WTC11 (cell line): ENCODE measurements at regions not wholly inside any gene's neighbourhood (a gene's known extent, or its start where the extent isn't known, plus 50 kb on each side); places are given as distances from the start of the nearest gene placed in this dataset.

Source experiments
- ATAC-seq: fragments of 200-7000 bp; cut with Tn5 transposase; 2 replicates; pipeline ENCODE4 v1.10.0; 2021; ENCODE audit warnings: mild to moderate bottlenecking, moderate library complexity
- CTCF ChIA-PET: fragments of 300-600 bp; sonication (Branson Sonifier 250); formaldehyde crosslinking; loops from one replicate; lab custom pipeline; 2021; ENCODE audit warnings: antibody characterized with exemption; lab: Charles Lee
- POLR2A ChIA-PET: fragments of 350-600 bp; sonication (Branson Sonifier 250); formaldehyde crosslinking; loops from one replicate; lab custom pipeline; 2021; ENCODE audit warnings: antibody characterized with exemption; lab: Charles Lee
- DNase-seq: peaks from one replicate; pipeline ENCODE4 v3.0.0; 2021; ENCODE audit warnings: low spot score
- H3K27ac Mint-ChIP-seq: 2 replicates; pipeline ENCODE4 v1.8.0; 2021; ENCODE audit warnings: mixed read lengths
- H3K27me3 Mint-ChIP-seq: 2 replicates; pipeline ENCODE4 v1.8.0; 2021; ENCODE audit warnings: low read depth, mild to moderate bottlenecking, moderate library complexity, mixed read lengths
- H3K36me3 Mint-ChIP-seq: 2 replicates; pipeline ENCODE4 v1.8.0; 2021; ENCODE audit warnings: mixed read lengths
- H3K4me1 Mint-ChIP-seq: 2 replicates; pipeline ENCODE4 v1.8.0; 2022; ENCODE audit warnings: mixed read lengths
- H3K4me3 Mint-ChIP-seq: 2 replicates; pipeline ENCODE4 v1.8.0; 2021; ENCODE audit warnings: mild to moderate bottlenecking, moderate library complexity, mixed read lengths
- H3K9me3 Mint-ChIP-seq: 2 replicates; pipeline ENCODE4 v1.8.0; 2021; ENCODE audit warnings: mixed read lengths
- ATF1 ChIP-seq: sonication (generic); formaldehyde crosslinking; IDR thresholded peaks from 2 replicates; pipeline ENCODE4 v1.8.1; 2023; ENCODE audit warnings: mild to moderate bottlenecking, moderate library complexity, missing genetic modification reagents
- ATF3 ChIP-seq: sonication (generic); formaldehyde crosslinking; conservative IDR thresholded peaks from 2 replicates; pipeline ENCODE4 v1.8.1; 2022; ENCODE audit warnings: mild to moderate bottlenecking, missing genetic modification reagents
- ATF6 ChIP-seq: sonication (generic); formaldehyde crosslinking; IDR thresholded peaks from 2 replicates; pipeline ENCODE4 v1.8.1; 2023; ENCODE audit warnings: mild to moderate bottlenecking, missing genetic modification reagents
- CDX4 ChIP-seq: fragments of 250-450 bp; sonication (Bioruptor Pico); IDR thresholded peaks from 2 replicates; pipeline ENCODE4 v1.9.0; 2021; ENCODE audit warnings: moderate library complexity, mild to moderate bottlenecking, inconsistent platforms, borderline replicate concordance
- ELF4 ChIP-seq: sonication (generic); formaldehyde crosslinking; IDR thresholded peaks from 2 replicates; pipeline ENCODE4 v1.8.1; 2022; ENCODE audit warnings: low read depth, mild to moderate bottlenecking, moderate library complexity, missing genetic modification reagents
- ESRRA ChIP-seq: sonication (generic); formaldehyde crosslinking; IDR thresholded peaks from 2 replicates; pipeline ENCODE4 v1.8.1; 2022; ENCODE audit warnings: mild to moderate bottlenecking, missing genetic modification reagents, borderline replicate concordance
- GABPB1 ChIP-seq: sonication (generic); formaldehyde crosslinking; IDR thresholded peaks from 2 replicates; pipeline ENCODE4 v1.8.1; 2023; ENCODE audit warnings: mild to moderate bottlenecking, missing genetic modification reagents
- GTF2I ChIP-seq: fragments of 250-450 bp; sonication (Bioruptor Pico); conservative IDR thresholded peaks from 2 replicates; pipeline ENCODE4 v1.4.0; 2021; ENCODE audit warnings: mild to moderate bottlenecking
- JAZF1 ChIP-seq: fragments of 250-450 bp; sonication (Bioruptor Pico); IDR thresholded peaks from 2 replicates; pipeline ENCODE4 v1.9.0; 2021; ENCODE audit warnings: moderate library complexity, mild to moderate bottlenecking, inconsistent platforms
- KAT7 ChIP-seq: sonication (generic); formaldehyde crosslinking; IDR thresholded peaks from 2 replicates; pipeline ENCODE4 v1.8.1; 2023; ENCODE audit warnings: missing genetic modification reagents, mild to moderate bottlenecking, borderline replicate concordance
- MLX ChIP-seq: sonication (generic); formaldehyde crosslinking; IDR thresholded peaks from 2 replicates; pipeline ENCODE4 v1.8.1; 2023; ENCODE audit warnings: mild to moderate bottlenecking, missing genetic modification reagents, moderate library complexity
- NR1H2 ChIP-seq: sonication (generic); formaldehyde crosslinking; IDR thresholded peaks from 2 replicates; pipeline ENCODE4 v1.9.0; 2021; ENCODE audit warnings: mild to moderate bottlenecking, moderate library complexity, missing genetic modification reagents
- PREB ChIP-seq: sonication (generic); formaldehyde crosslinking; IDR thresholded peaks from 2 replicates; pipeline ENCODE4 v1.8.1; 2022; ENCODE audit warnings: mild to moderate bottlenecking, missing genetic modification reagents, moderate library complexity, borderline replicate concordance
- TEAD1 ChIP-seq: sonication (generic); formaldehyde crosslinking; IDR thresholded peaks from 2 replicates; pipeline ENCODE4 v1.8.0; 2022; ENCODE audit warnings: mild to moderate bottlenecking, missing genetic modification reagents
- TP53 ChIP-seq: sonication (generic); formaldehyde crosslinking; IDR thresholded peaks from 2 replicates; pipeline ENCODE4 v1.8.1; 2023; ENCODE audit warnings: mild to moderate bottlenecking, missing genetic modification reagents
- ZBTB43 ChIP-seq: sonication (generic); formaldehyde crosslinking; IDR thresholded peaks from 2 replicates; pipeline ENCODE4 v1.8.1; 2023; ENCODE audit warnings: mild to moderate bottlenecking, missing genetic modification reagents
- ZMAT4 ChIP-seq: fragments of 250-450 bp; sonication (Bioruptor Pico); IDR thresholded peaks from 2 replicates; pipeline ENCODE4 v1.9.0; 2021; ENCODE audit warnings: mild to moderate bottlenecking
- ZNF121 ChIP-seq: sonication (generic); formaldehyde crosslinking; IDR thresholded peaks from 2 replicates; pipeline ENCODE4 v1.8.0; 2023; ENCODE audit warnings: missing genetic modification reagents
- ZNF396 ChIP-seq: fragments of 250-450 bp; sonication (Bioruptor Pico); IDR thresholded peaks from 2 replicates; pipeline ENCODE4 v1.8.0; 2021; ENCODE audit warnings: mild to moderate bottlenecking, moderate library complexity, borderline replicate concordance
- TF ChIP-seq, protein P1 (sequence below): fragments of 250-450 bp; sonication (Bioruptor Pico); IDR thresholded peaks from 2 replicates; pipeline ENCODE4 v2.1.2; 2022; ENCODE audit warnings: mild to moderate bottlenecking, moderate library complexity
- TF ChIP-seq, protein P2 (sequence below): sonication (generic); formaldehyde crosslinking; IDR thresholded peaks from 2 replicates; pipeline ENCODE4 v1.8.1; 2022; ENCODE audit warnings: mild to moderate bottlenecking, moderate library complexity, missing genetic modification reagents

DNA sequence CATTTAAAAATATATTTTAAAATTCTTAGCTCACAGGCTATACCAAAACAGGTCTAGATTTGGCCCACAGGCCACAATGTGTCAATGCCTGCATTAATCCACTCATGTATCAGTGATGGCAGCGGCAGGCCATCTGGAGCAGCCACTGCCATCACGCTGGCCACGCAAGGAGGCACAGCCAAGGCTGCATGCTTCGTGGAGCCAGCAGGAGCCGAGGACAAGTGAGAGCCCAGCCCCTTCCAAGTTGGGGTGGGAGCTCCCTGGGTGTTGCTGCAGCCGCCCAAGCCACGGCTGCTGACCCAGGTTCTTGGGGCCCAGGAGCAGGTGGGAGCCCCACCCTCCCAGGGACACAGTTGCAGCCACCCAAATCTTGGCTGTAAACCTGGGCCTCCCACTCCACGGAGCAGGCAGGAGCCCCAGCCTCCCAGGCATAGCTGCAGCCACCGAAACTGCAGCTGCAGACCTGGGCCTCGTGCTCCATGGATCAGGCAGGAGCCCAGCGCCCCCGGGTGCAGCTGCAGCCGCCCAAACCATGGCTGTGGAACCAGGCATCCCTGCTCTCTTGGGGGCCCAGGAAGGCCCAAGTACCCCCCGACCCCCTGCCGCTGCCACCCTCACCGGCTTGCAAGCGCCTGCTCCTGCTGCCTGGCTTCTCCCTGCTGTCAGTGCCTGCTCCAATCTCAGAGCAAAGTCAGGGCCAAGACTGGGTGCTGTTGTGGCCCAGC is 87.3 kb upstream of the CACUL1 start (continued):
- TF ChIP-seq, protein P1, sequence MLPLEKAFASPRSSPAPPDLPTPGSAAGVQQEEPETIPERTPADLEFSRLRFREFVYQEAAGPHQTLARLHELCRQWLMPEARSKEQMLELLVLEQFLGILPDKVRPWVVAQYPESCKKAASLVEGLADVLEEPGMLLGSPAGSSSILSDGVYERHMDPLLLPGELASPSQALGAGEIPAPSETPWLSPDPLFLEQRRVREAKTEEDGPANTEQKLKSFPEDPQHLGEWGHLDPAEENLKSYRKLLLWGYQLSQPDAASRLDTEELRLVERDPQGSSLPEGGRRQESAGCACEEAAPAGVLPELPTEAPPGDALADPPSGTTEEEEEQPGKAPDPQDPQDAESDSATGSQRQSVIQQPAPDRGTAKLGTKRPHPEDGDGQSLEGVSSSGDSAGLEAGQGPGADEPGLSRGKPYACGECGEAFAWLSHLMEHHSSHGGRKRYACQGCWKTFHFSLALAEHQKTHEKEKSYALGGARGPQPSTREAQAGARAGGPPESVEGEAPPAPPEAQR (CRISPR knock-in tag): no peak
- TF ChIP-seq MLX (no peak), ZBTB43 (CRISPR knock-in tag) (no peak), ZNF121 (CRISPR knock-in tag) (no peak), CDX4 (CRISPR knock-in tag) (no peak), KAT7 (no peak), ATF6 (CRISPR knock-in tag) (no peak), TP53 (CRISPR knock-in tag) (no peak)
- TF ChIP-seq, protein P2, sequence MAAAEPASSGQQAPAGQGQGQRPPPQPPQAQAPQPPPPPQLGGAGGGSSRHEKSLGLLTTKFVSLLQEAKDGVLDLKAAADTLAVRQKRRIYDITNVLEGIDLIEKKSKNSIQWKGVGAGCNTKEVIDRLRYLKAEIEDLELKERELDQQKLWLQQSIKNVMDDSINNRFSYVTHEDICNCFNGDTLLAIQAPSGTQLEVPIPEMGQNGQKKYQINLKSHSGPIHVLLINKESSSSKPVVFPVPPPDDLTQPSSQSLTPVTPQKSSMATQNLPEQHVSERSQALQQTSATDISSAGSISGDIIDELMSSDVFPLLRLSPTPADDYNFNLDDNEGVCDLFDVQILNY (CRISPR knock-in tag): no peak

GRCh38 chr10:118842843-118843624 is 88.3 kb upstream of the CACUL1 start:
- H3K27me3 Mint-ChIP-seq: no peaks in the 10 kb centered on the region
- H3K9me3 Mint-ChIP-seq: peaks cover 4% of the 10 kb centered on the region; the same call in 1 of the 2 replicates
- H3K36me3 Mint-ChIP-seq: no peaks in the 10 kb centered on the region
- ATAC-seq: no peak
- peaks cover 17% of the 10 kb centered on the region for H3K4me1 Mint-ChIP-seq
- no peak for TF ChIP-seq ATF3 (CRISPR knock-in tag)
- H3K27ac Mint-ChIP-seq: no peak overlapping the region
- ChIA-PET POLR2A (no interaction called here), CTCF (interaction anchor here (0.9 to 1.9 kb wide), 5 partner anchors 15 to 274 kb away, joined by 3 to 8 read pairs (median 4); no protein-coding TSS in a partner anchor)
- DNase-seq: no peak
- no peak overlapping the region for H3K4me3 Mint-ChIP-seq

DNA sequence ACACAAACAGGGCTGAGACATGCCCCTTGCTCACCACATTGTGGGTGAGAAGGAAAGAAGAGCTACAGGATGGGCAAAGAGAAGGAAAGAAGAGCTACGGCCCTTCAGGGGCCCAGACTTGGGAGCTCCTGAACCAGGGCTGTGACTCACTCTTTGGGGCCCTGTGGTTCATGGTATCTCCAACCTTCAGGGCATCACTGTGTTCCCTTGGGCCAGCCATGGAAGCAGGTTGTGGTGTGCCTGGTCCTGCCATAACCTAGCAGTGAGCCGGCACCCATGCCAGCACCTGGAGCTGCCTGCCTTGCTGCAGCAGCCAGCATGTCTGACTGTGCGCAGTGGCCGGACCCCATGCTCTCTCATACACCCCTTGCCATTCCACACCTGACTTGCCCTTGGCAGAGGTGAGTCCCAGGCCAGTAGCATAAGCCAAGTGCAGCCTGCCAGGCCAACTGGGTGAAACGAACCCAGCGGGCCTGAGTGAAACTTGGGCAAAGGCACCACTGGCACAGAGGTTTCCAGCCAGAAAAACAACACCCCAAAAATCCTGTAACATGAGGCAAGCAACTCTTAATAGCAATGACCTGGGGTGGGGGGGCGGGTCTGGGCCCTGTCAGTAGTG is 89.0 kb upstream of the CACUL1 start:
- CTCF ChIA-PET: interaction anchor here (0.5 to 1.9 kb wide), 6 partner anchors 15 to 275 kb away, joined by 3 to 8 read pairs (median 4); no protein-coding TSS in a partner anchor
- no peak overlapping the region for H3K27ac Mint-ChIP-seq
- POLR2A ChIA-PET: no interaction called here
- H3K27me3 Mint-ChIP-seq: no peaks in the 10 kb centered on the region
- no peak for TF ChIP-seq PREB (CRISPR knock-in tag)
- no peak for TF ChIP-seq GABPB1 (CRISPR knock-in tag)
- TF ChIP-seq NR1H2: no peak
- TF ChIP-seq TEAD1: no peak
- no peak for TF ChIP-seq ZMAT4 (CRISPR knock-in tag)
- TF ChIP-seq GTF2I: no peak
- TF ChIP-seq JAZF1: no peak
- no peak for TF ChIP-seq ELF4
- no peak for TF ChIP-seq ESRRA (CRISPR knock-in tag)
- TF ChIP-seq ZNF396 (CRISPR knock-in tag): no peak
- TF ChIP-seq ATF1 (CRISPR knock-in tag): no peak
- peaks cover 4% of the 10 kb centered on the region; the same call in 1 of the 2 replicates for H3K9me3 Mint-ChIP-seq
- DNase-seq (no peak), ATAC-seq (no peak)
- peaks cover 17% of the 10 kb centered on the region for H3K4me1 Mint-ChIP-seq
- no peaks in the 10 kb centered on the region for H3K36me3 Mint-ChIP-seq
- no peak overlapping the region for H3K4me3 Mint-ChIP-seq
